ENCODE measurements at regions not wholly inside any gene's neighbourhood (a gene's known extent, or its start where the extent isn't known, plus 50 kb on each side); places are given as distances from the start of the nearest gene placed in this dataset.
A peak's percentile ranks its signal among the peaks of the same experiment; 100 is the strongest.

- Mint-ChIP-seq H3K36me3 (ENCODE audit: insufficient read depth in 1 of 3, low read depth in 3 of 3) (peaks cover 0 to 3% (median 0%) of the 10 kb centered on the region in 3 experiments; a peak in 2 of 7 replicates), H3K4me1 (peaks cover 16% of the 10 kb centered on the region in 2 experiments), H3K4me3 (no peak overlapping the region), H3K27ac (peak overlapping the region in 1 of 3 experiments; percentile 29; a peak in 2 of 7 replicates), H3K9me3 (peaks cover 3% of the 10 kb centered on the region in 2 experiments; a peak in 4 of 5 replicates), H3K27me3 (ENCODE audit: low read depth) (no peaks in the 10 kb centered on the region)
- Histone ChIP-seq H4K20me1 (ENCODE audit: control insufficient read depth, insufficient read depth, insufficient read length) (no peaks in the 10 kb centered on the region), H3K4me1 (ENCODE audit: insufficient read depth, low read length) (no peaks in the 10 kb centered on the region), H3T11ph (ENCODE audit: low read length) (no peak overlapping the region), H3K79me1 (ENCODE audit: insufficient read depth, low read depth, low read length, poor library complexity, severe bottlenecking) (no peaks in the 10 kb centered on the region), H2BK5ac (ENCODE audit: insufficient read length, low read length) (no peak overlapping the region), H3K23ac (ENCODE audit: insufficient read length, low read depth, low read length) (no peak overlapping the region), H4K8ac (replicated peaks; ENCODE audit: insufficient read length, low read depth, low read length) (no peak overlapping the region), H3K14ac (ENCODE audit: insufficient read depth, low read length) (no peak overlapping the region), H2BK15ac (ENCODE audit: low read depth, low read length) (no peak overlapping the region), H3K9ac (ENCODE audit: extremely low read depth, insufficient read length, low read length) (no peak overlapping the region), H2BK20ac (ENCODE audit: low read depth, low read length, poor library complexity, severe bottlenecking) (no peak overlapping the region), H2AK5ac (ENCODE audit: insufficient read length, low read length) (no peak overlapping the region), H3K23me2 (ENCODE audit: insufficient read length, low read depth, low read length, poor library complexity, severe bottlenecking) (no peaks in the 10 kb centered on the region), H2AFZ (ENCODE audit: low read length) (no peak overlapping the region), H2BK120ac (ENCODE audit: low read depth, low read length, poor library complexity, severe bottlenecking) (no peak overlapping the region), H3K27ac (ENCODE audit: insufficient read length, low read depth, low read length) (no peak overlapping the region), H3K56ac (ENCODE audit: insufficient read length, low read depth, low read length) (no peak overlapping the region), H3K9me3 (ENCODE audit: control insufficient read depth, low read depth, low read length) (no peaks in the 10 kb centered on the region), H4K5ac (ENCODE audit: insufficient read length, low read depth, low read length) (no peak overlapping the region), H2BK12ac (ENCODE audit: insufficient read length, low read depth, low read length) (no peak overlapping the region), H4K91ac (ENCODE audit: insufficient read length, low read depth, low read length) (no peak overlapping the region), H3K18ac (ENCODE audit: insufficient read length, low read depth, low read length) (no peak overlapping the region), H3K27me3 (ENCODE audit: insufficient read depth, low read length) (no peaks in the 10 kb centered on the region), H3K4me2 (ENCODE audit: insufficient read depth, insufficient read length, low read length) (no peak overlapping the region), H3K79me2 (ENCODE audit: insufficient read depth, low read length) (no peaks in the 10 kb centered on the region), H3K4ac (ENCODE audit: low read depth, low read length) (no peak overlapping the region)
- WGBS (ENCODE audit: extremely low coverage, insufficient read length, low lambda C conversion rate), result no CpG with 5 or more reads among the region's 8 CpGs
- no peak for TF ChIP-seq CTCF (conservative IDR thresholded peaks at IDR 0.05)
- no peak for DNase-seq
Observed at GRCh38 chr13:107351305-107351704, 783.4 kb upstream of the ARGLU1 start.

Measured in H9 (cell line).